ENCODE measurements at regions not wholly inside any gene's neighbourhood (a gene's known extent, or its start where the extent isn't known, plus 50 kb on each side); places are given as distances from the start of the nearest gene placed in this dataset.

DNA sequence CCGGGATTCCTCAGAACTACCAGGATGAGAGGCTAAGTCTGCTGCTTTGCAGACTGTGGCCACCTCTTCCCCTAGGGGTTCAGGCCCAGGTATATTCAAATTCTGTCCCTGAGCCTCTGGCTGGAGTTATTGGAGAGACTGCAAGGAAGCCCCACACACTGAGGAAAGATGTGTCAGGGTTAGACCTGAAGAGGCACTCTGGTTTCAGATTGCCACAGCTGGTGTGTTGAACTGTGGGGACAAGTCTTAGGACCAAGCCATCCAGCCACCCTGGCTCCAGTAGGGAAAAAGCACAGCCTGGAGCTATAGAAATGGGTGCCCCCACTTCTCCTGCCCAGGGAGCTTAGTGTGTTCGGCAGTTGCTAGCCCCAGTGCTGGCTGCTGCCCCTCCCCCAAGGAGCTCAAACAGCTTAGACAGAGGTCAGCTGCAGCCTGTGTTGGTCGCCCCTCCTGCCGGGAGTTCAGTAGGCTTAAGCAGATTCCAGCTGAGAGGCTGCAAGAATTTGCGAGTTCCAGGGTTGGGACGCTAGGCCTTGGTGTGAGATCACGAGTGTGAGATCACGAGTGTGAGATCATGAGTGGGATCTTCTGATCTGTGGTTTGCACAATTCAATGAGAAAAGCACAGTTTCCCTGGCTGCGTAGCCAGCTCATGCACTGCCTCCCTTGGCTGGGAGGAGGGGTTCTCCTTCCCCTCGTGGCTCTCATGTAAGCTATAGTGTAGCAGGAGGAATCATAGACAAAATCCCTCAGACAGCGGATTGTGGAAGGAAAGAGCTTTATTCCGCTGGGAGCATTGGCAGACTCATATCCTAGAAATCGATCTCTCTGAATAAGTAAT is 552.1 kb upstream of the CHORDC1 start:
- TF ChIP-seq, protein P1, sequence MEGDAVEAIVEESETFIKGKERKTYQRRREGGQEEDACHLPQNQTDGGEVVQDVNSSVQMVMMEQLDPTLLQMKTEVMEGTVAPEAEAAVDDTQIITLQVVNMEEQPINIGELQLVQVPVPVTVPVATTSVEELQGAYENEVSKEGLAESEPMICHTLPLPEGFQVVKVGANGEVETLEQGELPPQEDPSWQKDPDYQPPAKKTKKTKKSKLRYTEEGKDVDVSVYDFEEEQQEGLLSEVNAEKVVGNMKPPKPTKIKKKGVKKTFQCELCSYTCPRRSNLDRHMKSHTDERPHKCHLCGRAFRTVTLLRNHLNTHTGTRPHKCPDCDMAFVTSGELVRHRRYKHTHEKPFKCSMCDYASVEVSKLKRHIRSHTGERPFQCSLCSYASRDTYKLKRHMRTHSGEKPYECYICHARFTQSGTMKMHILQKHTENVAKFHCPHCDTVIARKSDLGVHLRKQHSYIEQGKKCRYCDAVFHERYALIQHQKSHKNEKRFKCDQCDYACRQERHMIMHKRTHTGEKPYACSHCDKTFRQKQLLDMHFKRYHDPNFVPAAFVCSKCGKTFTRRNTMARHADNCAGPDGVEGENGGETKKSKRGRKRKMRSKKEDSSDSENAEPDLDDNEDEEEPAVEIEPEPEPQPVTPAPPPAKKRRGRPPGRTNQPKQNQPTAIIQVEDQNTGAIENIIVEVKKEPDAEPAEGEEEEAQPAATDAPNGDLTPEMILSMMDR (conservative IDR thresholded peaks at IDR 0.05; ENCODE audit: low read depth, low read length): no peak
- TF ChIP-seq EZH2 (IDR thresholded peaks at IDR 0.05; ENCODE audit: low read length, unreplicated experiment) (no peak), EZH2phosphoT487 (IDR thresholded peaks at IDR 0.05; ENCODE audit: borderline replicate concordance, low read length) (no peak)
